Mesendoderm (in vitro differentiated cells): ENCODE measurements at regions not wholly inside any gene's neighbourhood (a gene's known extent, or its start where the extent isn't known, plus 50 kb on each side); places are given as distances from the start of the nearest gene placed in this dataset.
"Not testable (repeated sequence)": the region's sequence is repeated elsewhere in the genome, so short reads cannot be mapped to it uniquely, and the experiment has no call there.

Experiments used
- DNase-seq: peaks from one replicate; pipeline ENCODE4 v3.0.0; 2013
- H2AK5ac ChIP-seq: 2 replicates; pipeline ENCODE4 v1.6.1; 2013; ENCODE audit warnings: low read length, inconsistent platforms
- H2BK120ac ChIP-seq: 2 replicates; pipeline ENCODE4 v1.6.1; 2013; ENCODE audit warnings: low read depth, mild to moderate bottlenecking, low read length, moderate library complexity, mixed read lengths
- H2BK15ac ChIP-seq: replicated peaks from 2 replicates; pipeline ENCODE4 v1.6.1; 2013; ENCODE audit warnings: low read depth, mild to moderate bottlenecking, moderate library complexity
- H2BK5ac ChIP-seq: 2 replicates; pipeline ENCODE4 v1.6.1; 2013; ENCODE audit warnings: low read length, inconsistent platforms
- H3K18ac ChIP-seq: 2 replicates; pipeline ENCODE4 v1.6.1; 2013; ENCODE audit warnings: mild to moderate bottlenecking, low read length, mixed read lengths
- H3K23ac ChIP-seq: one replicate; pipeline ENCODE4 v1.6.1; 2013; ENCODE audit warnings: low read length
- H3K27ac ChIP-seq: 2 replicates; pipeline ENCODE4 v1.5.1; 2013; ENCODE audit warnings: low read depth, mild to moderate bottlenecking, inconsistent platforms, low read length, moderate library complexity
- H3K27me3 ChIP-seq: 2 replicates; pipeline ENCODE4 v1.6.1; 2013; ENCODE audit warnings: low read length, control low read depth, mild to moderate bottlenecking, inconsistent platforms; ENCODE audit not compliant: insufficient read depth, poor library complexity
- H3K36me3 ChIP-seq: 2 replicates; pipeline ENCODE4 v1.6.1; 2013; ENCODE audit warnings: low read length, inconsistent platforms; ENCODE audit not compliant: control insufficient read depth, insufficient read depth
- H3K4ac ChIP-seq: one replicate; pipeline ENCODE4 v1.6.1; 2013; ENCODE audit warnings: low read depth, mild to moderate bottlenecking, low read length, moderate library complexity
- H3K4me1 ChIP-seq: 2 replicates; pipeline ENCODE4 v1.6.1; 2013; ENCODE audit warnings: low read depth, low read length, inconsistent platforms; ENCODE audit not compliant: control insufficient read depth
- H3K4me2 ChIP-seq: 2 replicates; pipeline ENCODE4 v1.6.1; 2013; ENCODE audit warnings: low read length
- H3K4me3 ChIP-seq: 2 replicates; pipeline ENCODE4 v1.5.1; 2013; ENCODE audit warnings: mild to moderate bottlenecking, low read length
- H3K56ac ChIP-seq: one replicate; pipeline ENCODE4 v1.6.1; 2013; ENCODE audit warnings: low read length
- H3K79me1 ChIP-seq: 2 replicates; pipeline ENCODE4 v1.6.1; 2013; ENCODE audit warnings: low read length, inconsistent platforms
- H3K79me2 ChIP-seq: 2 replicates; pipeline ENCODE4 v1.6.1; 2013; ENCODE audit warnings: mild to moderate bottlenecking, low read length; ENCODE audit not compliant: control insufficient read depth, insufficient read depth
- H3K9ac ChIP-seq: 2 replicates; pipeline ENCODE4 v1.6.1; 2013; ENCODE audit warnings: low read length, inconsistent platforms
- H4K5ac ChIP-seq: one replicate; pipeline ENCODE4 v1.6.1; 2013; ENCODE audit warnings: low read length
- H4K8ac ChIP-seq: one replicate; pipeline ENCODE4 v1.6.1; 2013; ENCODE audit warnings: low read depth, mild to moderate bottlenecking, control low read depth, low read length, moderate library complexity
- WGBS: extraction: QIAGEN DNeasy Blood & Tissue Kit; methylation state at CpG from one replicate; pipeline ENCODE4 v1.1.7; 2013; ENCODE audit warnings: low lambda C conversion rate, missing lambda C conversion rate; ENCODE audit not compliant: insufficient coverage; ENCODE audit errors: extremely low coverage; 5-methylcytosine and 5-hydroxymethylcytosine counted together

DNA sequence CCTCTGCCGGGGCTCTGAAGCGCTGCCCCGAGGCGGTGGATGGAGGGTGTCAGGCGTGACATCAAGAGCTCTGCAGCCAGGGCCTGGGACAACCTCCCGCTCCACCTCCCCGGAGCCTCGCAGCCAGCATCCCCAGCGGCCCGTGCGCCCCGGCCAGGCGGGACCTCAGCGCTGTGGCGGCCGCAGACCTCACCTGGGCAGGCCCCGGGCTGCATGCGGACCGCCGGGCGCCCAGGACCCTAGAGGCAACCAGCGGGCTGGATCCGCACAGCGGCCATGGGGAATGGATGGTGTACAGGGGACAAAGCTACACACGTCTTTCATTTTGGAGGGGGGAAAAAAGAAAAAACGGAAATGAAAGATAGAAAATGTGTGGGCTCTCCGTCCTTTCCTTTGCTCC, 987.5 kb downstream of the TUBA3C start:
- not testable (repeated sequence) for DNase-seq, H4K5ac ChIP-seq, H2BK120ac ChIP-seq, H3K56ac ChIP-seq, H3K79me2 ChIP-seq, H2BK15ac ChIP-seq, H4K8ac ChIP-seq, H3K27ac ChIP-seq, H2AK5ac ChIP-seq, H3K4me2 ChIP-seq, H3K27me3 ChIP-seq, H3K4me3 ChIP-seq, H3K18ac ChIP-seq, H3K9ac ChIP-seq, H3K79me1 ChIP-seq, H3K23ac ChIP-seq, H3K36me3 ChIP-seq, H3K4ac ChIP-seq, H2BK5ac ChIP-seq, H3K4me1 ChIP-seq
- WGBS, result no CpG with 5 or more reads among the region's 27 CpGs
